HepG2 (cell line): ENCODE measurements at regions not wholly inside any gene's neighbourhood (a gene's known extent, or its start where the extent isn't known, plus 50 kb on each side); places are given as distances from the start of the nearest gene placed in this dataset.

Source experiments
- CTCF ChIP-seq: sonication (generic); formaldehyde crosslinking; IDR thresholded peaks from 2 replicates; pipeline ENCODE4 v1.5.0; 2020; ENCODE audit warnings: mild to moderate bottlenecking, missing genetic modification reagents, moderate library complexity
- ELF1 ChIP-seq: sonication (generic); formaldehyde crosslinking; IDR thresholded peaks from 2 replicates; pipeline ENCODE4 v1.4.0; 2020; ENCODE audit warnings: missing genetic modification reagents
- KDM5B ChIP-seq: sonication (generic); formaldehyde crosslinking; IDR thresholded peaks from 2 replicates; pipeline ENCODE4 v1.4.0; 2020; ENCODE audit warnings: missing genetic modification reagents, mild to moderate bottlenecking, borderline replicate concordance
- NFYB ChIP-seq: sonication (generic); formaldehyde crosslinking; IDR thresholded peaks from 2 replicates; pipeline ENCODE4 v1.4.0; 2020; ENCODE audit warnings: missing genetic modification reagents
- NPAS2 ChIP-seq: sonication (generic); formaldehyde crosslinking; IDR thresholded peaks from 2 replicates; pipeline ENCODE4 v1.8.0; 2022; ENCODE audit warnings: mild to moderate bottlenecking, missing genetic modification reagents, borderline replicate concordance
- RNF2 ChIP-seq: fragments of 450-650 bp; conservative IDR thresholded peaks from 2 replicates; pipeline ENCODE4 v1.6.1; 2016; ENCODE audit warnings: low read depth
- SRF ChIP-seq: IDR thresholded peaks from 2 replicates; pipeline ENCODE4 v1.6.1; 2011; ENCODE audit warnings: mild to moderate bottlenecking, low read depth, low read length, moderate library complexity
- SUZ12 ChIP-seq: fragments of 150-350 bp; IDR thresholded peaks from 2 replicates; pipeline ENCODE4 v1.6.1; 2014; ENCODE audit warnings: low read depth, low read length
- ZBTB1 ChIP-seq: sonication (generic); formaldehyde crosslinking; IDR thresholded peaks from 2 replicates; pipeline ENCODE4 v1.4.0; 2020; ENCODE audit warnings: missing genetic modification reagents, borderline replicate concordance
- ZBTB7A ChIP-seq: sonication (generic); formaldehyde crosslinking; IDR thresholded peaks from 2 replicates; pipeline ENCODE4 v1.8.0; 2022; ENCODE audit warnings: mild to moderate bottlenecking, missing genetic modification reagents
- TF ChIP-seq, protein P1 (sequence below): IDR thresholded peaks from 2 replicates; pipeline ENCODE4 v1.6.1; 2016; ENCODE audit warnings: low read depth
- TF ChIP-seq, protein P2 (sequence below): sonication (generic); formaldehyde crosslinking; IDR thresholded peaks from 2 replicates; pipeline ENCODE4 v1.4.0; 2020; ENCODE audit warnings: low read depth, mild to moderate bottlenecking, missing genetic modification reagents

DNA sequence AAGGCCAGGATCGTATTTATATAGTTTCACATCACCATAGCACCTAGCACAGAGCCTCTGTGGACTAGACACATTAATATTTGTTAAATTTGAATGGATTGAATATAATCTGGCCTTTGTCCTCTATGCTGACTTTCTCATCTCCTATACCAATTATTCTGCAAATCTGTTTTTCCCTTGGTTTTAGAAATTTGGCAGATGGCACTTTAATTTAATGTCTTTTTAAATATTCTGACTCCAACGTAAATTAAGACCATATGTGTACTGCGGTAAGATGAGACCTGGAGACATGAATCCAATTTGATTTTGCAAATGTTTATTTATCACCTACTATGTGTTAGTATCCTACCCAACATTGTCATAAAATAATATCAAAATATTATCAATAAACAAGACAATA, 1281.9 kb upstream of the PIK3C3 start:
- TF ChIP-seq ELF1 (CRISPR knock-in tag): no peak
- no peak for TF ChIP-seq KDM5B
- TF ChIP-seq CTCF: no peak
- TF ChIP-seq ZBTB7A (CRISPR knock-in tag): no peak
- TF ChIP-seq SRF: no peak
- TF ChIP-seq, protein P1, sequence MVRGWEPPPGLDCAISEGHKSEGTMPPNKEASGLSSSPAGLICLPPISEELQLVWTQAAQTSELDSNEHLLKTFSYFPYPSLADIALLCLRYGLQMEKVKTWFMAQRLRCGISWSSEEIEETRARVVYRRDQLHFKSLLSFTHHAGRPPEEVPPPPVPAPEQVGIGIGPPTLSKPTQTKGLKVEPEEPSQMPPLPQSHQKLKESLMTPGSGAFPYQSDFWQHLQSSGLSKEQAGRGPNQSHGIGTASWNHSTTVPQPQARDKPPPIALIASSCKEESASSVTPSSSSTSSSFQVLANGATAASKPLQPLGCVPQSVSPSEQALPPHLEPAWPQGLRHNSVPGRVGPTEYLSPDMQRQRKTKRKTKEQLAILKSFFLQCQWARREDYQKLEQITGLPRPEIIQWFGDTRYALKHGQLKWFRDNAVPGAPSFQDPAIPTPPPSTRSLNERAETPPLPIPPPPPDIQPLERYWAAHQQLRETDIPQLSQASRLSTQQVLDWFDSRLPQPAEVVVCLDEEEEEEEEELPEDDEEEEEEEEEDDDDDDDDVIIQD: no peak
- no peak for TF ChIP-seq SUZ12
- no peak for TF ChIP-seq ZBTB1 (CRISPR knock-in tag)
- no peak for TF ChIP-seq RNF2
- TF ChIP-seq NPAS2 (CRISPR knock-in tag): no peak
- no peak for TF ChIP-seq NFYB (CRISPR knock-in tag)
- TF ChIP-seq, protein P2, sequence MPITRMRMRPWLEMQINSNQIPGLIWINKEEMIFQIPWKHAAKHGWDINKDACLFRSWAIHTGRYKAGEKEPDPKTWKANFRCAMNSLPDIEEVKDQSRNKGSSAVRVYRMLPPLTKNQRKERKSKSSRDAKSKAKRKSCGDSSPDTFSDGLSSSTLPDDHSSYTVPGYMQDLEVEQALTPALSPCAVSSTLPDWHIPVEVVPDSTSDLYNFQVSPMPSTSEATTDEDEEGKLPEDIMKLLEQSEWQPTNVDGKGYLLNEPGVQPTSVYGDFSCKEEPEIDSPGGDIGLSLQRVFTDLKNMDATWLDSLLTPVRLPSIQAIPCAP: no peak
